Ishikawa (cell line): ENCODE measurements at regions not wholly inside any gene's neighbourhood (a gene's known extent, or its start where the extent isn't known, plus 50 kb on each side); places are given as distances from the start of the nearest gene placed in this dataset.

Experiments
- CEBPB ChIP-seq: IDR thresholded peaks from 2 replicates; pipeline ENCODE4 v1.6.1; 2012
- CREB1 ChIP-seq: IDR thresholded peaks from 2 replicates; pipeline ENCODE4 v1.6.1; 2012; ENCODE audit warnings: low read depth
- EGR1 ChIP-seq: IDR thresholded peaks from 2 replicates; pipeline ENCODE4 v1.6.1; 2012
- EP300 ChIP-seq: IDR thresholded peaks from 2 replicates; pipeline ENCODE4 v1.6.1; 2012; ENCODE audit warnings: borderline replicate concordance
- FOXM1 ChIP-seq: IDR thresholded peaks from 2 replicates; pipeline ENCODE4 v1.6.1; 2012; ENCODE audit warnings: low read depth, borderline replicate concordance
- MAX ChIP-seq: IDR thresholded peaks from 2 replicates; pipeline ENCODE4 v1.6.1; 2012
- NFIC ChIP-seq: IDR thresholded peaks from 2 replicates; pipeline ENCODE4 v1.6.1; 2012
- RAD21 ChIP-seq: IDR thresholded peaks from 2 replicates; pipeline ENCODE4 v1.6.1; 2012; ENCODE audit warnings: low read depth
- REST ChIP-seq: IDR thresholded peaks from 2 replicates; pipeline ENCODE4 v1.6.1; 2012; ENCODE audit warnings: low read depth, mild to moderate bottlenecking
- TAF1 ChIP-seq: IDR thresholded peaks from 2 replicates; pipeline ENCODE4 v1.6.1; 2012; ENCODE audit warnings: low read depth, mild to moderate bottlenecking
- TCF12 ChIP-seq: IDR thresholded peaks from 2 replicates; pipeline ENCODE4 v1.6.1; 2012; ENCODE audit warnings: low read depth
- TEAD4 ChIP-seq: IDR thresholded peaks from 2 replicates; pipeline ENCODE4 v1.6.1; 2012
- USF1 ChIP-seq: IDR thresholded peaks from 2 replicates; pipeline ENCODE4 v1.6.1; 2012
- YY1 ChIP-seq: IDR thresholded peaks from 2 replicates; pipeline ENCODE4 v1.6.1; 2012; ENCODE audit warnings: low read depth
- ZBTB7A ChIP-seq: IDR thresholded peaks from 2 replicates; pipeline ENCODE4 v1.6.1; 2012; ENCODE audit warnings: low read depth

DNA sequence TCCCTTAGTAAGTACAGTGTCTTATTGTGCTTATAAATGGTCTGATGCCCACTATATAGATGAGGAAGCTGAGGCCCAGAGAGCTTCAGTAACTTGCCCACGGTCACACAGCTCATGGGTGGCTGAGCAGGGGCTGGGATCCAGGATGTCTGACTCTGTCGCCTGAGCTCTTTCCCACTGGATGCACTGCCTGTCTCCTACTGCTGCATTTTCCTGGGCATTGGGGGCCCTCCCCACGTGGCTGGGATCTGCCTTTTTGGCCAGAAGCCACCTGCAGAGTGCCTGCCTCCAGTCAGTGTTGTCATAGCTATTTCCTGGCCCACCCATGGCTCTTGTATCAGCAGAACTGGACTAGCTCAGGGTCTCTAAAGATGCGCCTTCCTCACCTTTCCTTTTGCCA is 57.5 kb upstream of the TAMM41 start:
- TF ChIP-seq YY1 (no peak), TCF12 (no peak)

- TF ChIP-seq REST = no peak
- no peak for TF ChIP-seq TAF1
- no peak for TF ChIP-seq EGR1
- TF ChIP-seq FOXM1 = no peak
- TF ChIP-seq CEBPB = no peak
- no peak for TF ChIP-seq MAX
- TF ChIP-seq NFIC = no peak
Observed at GRCh38 chr3:11906407-11906806, 59.7 kb upstream of the TAMM41 start.

GRCh38 chr3:11907667-11908660 is 61.3 kb upstream of the TAMM41 start:
- TF ChIP-seq CEBPB (no peak), NFIC (no peak), TEAD4 (no peak), TCF12 (no peak), USF1 (no peak), MAX (no peak), CREB1 (no peak), EGR1 (no peak), FOXM1 (no peak), ZBTB7A (no peak), REST (no peak), RAD21 (no peak), TAF1 (no peak), YY1 (no peak), EP300 (no peak)

DNA sequence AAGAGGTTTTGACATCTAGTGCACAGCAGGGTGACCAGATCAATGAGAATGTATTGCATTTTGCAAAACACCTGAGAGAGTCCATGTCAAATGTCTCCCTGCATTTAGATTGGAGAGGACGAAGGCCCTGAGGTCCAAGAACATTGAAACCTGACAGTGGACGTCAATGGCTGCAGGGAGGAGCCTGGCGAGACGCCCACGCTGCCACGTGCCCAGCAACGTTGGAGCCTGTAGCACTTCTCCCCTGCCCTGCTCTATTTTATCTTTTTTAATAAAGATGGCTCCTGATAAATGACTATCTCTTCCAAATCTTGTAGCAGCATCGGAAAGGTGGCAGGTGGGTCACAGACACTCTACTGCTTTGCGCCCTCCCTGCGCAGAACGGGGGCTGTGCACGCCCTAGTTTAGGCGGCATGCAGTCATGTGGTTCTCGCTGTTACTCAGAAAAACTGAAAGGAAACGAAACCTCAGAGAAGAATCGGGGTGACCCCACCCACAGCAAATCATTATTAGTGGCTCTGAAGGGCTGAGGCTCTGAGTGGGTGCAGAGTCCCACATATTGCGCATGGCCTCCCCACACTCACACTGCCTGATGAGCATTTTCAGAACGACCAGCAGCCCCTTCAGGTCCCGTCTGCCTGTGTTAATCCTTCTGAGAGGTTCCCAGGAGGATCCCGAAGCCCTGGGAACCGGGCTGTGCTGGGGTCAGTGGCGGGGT is 62.5 kb upstream of the TAMM41 start:
- TF ChIP-seq FOXM1 (no peak), TCF12 (no peak), TAF1 (no peak), CREB1 (no peak), TEAD4 (no peak), EGR1 (no peak), REST (no peak), NFIC (no peak)

DNA sequence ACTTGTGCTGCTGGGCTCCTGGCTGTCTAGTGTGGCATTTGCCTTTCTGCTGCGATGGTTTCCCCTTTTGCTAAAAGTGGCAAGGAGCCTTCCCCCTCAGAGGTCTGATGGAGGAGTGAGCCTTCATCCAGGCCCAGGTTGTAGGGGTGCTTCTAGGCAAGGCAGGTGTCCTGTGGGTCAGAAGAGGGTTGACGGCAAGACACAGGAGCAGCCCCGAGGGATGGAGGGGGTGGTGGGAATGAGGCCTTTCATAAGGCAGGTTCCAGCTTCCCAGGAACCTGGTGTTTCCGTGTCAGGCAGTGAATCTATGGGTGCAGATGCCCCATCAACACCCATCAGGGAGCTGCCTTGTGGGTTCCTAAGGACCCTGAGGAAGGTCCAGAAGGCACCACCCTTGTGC is 63.0 kb upstream of the TAMM41 start:
- TF ChIP-seq TEAD4 (no peak), USF1 (no peak), CREB1 (no peak), TCF12 (no peak), NFIC (no peak), EP300 (no peak), FOXM1 (no peak), YY1 (no peak), ZBTB7A (no peak), MAX (no peak), REST (no peak), TAF1 (no peak), EGR1 (no peak), CEBPB (no peak), RAD21 (no peak)
